Smooth muscle cell (in vitro differentiated cells): ENCODE measurements at regions not wholly inside any gene's neighbourhood (a gene's known extent, or its start where the extent isn't known, plus 50 kb on each side); places are given as distances from the start of the nearest gene placed in this dataset.

Source experiments
- DNase-seq: peaks from one replicate; lab custom pipeline; 2025; ENCODE audit not compliant: unreplicated experiment; lab: John Stamatoyannopoulos, UW
- H2AFZ ChIP-seq: fragments of 200-600 bp; sonication (generic); 2 replicates; pipeline ENCODE4 v1.6.0; 2016; ENCODE audit warnings: antibody characterized with exemption, low read depth, mild to moderate bottlenecking
- H3F3A ChIP-seq: fragments of 200-600 bp; sonication (generic); 2 replicates; pipeline ENCODE4 v1.6.0; 2017; ENCODE audit warnings: antibody characterized with exemption, low read depth
- H3K27ac ChIP-seq: fragments of 200-600 bp; sonication (generic); 2 replicates; pipeline ENCODE4 v1.5.1; 2016; ENCODE audit warnings: low read depth, mild to moderate bottlenecking
- H3K27me3 ChIP-seq: fragments of 200-600 bp; sonication (generic); 2 replicates; pipeline ENCODE4 v1.6.1; 2016; ENCODE audit warnings: low read depth, mild to moderate bottlenecking
- H3K36me3 ChIP-seq: fragments of 200-600 bp; sonication (generic); 2 replicates; pipeline ENCODE4 v1.5.1; 2016; ENCODE audit warnings: low read depth
- H3K4me1 ChIP-seq: fragments of 200-600 bp; sonication (generic); 2 replicates; pipeline ENCODE4 v1.5.1; 2016; ENCODE audit warnings: low read depth
- H3K4me2 ChIP-seq: fragments of 200-600 bp; sonication (generic); 2 replicates; pipeline ENCODE4 v1.6.0; 2016; ENCODE audit warnings: mild to moderate bottlenecking
- H3K4me3 ChIP-seq: fragments of 200-600 bp; sonication (generic); 2 replicates; pipeline ENCODE4 v1.5.1; 2016; ENCODE audit warnings: mild to moderate bottlenecking
- H3K79me2 ChIP-seq: fragments of 200-600 bp; sonication (generic); 2 replicates; pipeline ENCODE4 v1.6.0; 2016; ENCODE audit warnings: low read depth, mild to moderate bottlenecking
- H3K9ac ChIP-seq: fragments of 200-600 bp; sonication (generic); 2 replicates; pipeline ENCODE4 v1.6.0; 2016; ENCODE audit warnings: low read depth
- H3K9me3 ChIP-seq: fragments of 200-600 bp; sonication (generic); replicated peaks from 2 replicates; pipeline ENCODE4 v1.5.1; 2016; ENCODE audit warnings: low read depth
- H4K20me1 ChIP-seq: fragments of 200-600 bp; sonication (generic); 2 replicates; pipeline ENCODE4 v1.6.0; 2016; ENCODE audit warnings: low read depth
- CTCF ChIP-seq: fragments of 200-600 bp; sonication (generic); IDR thresholded peaks from 2 replicates; pipeline ENCODE4 v1.5.1; 2017; ENCODE audit warnings: borderline replicate concordance, mild to moderate bottlenecking, antibody characterized with exemption; ENCODE audit not compliant: insufficient read depth, poor library complexity, severe bottlenecking
- WGBS: methylation state at CpG from one replicate; pipeline ENCODE4 v1.1.7; 2016; ENCODE audit warnings: low lambda C conversion rate; 5-methylcytosine and 5-hydroxymethylcytosine counted together

GRCh38 chr22:48105259-48105658 lies 1342.8 kb downstream of the TBC1D22A start:
- Histone ChIP-seq H3K9me3 (no peaks in the 10 kb centered on the region), H3K4me1 (no peaks in the 10 kb centered on the region), H3F3A (no peaks in the 10 kb centered on the region), H3K27me3 (peaks cover 16% of the 10 kb centered on the region), H3K4me2 (no peak overlapping the region), H3K27ac (no peak overlapping the region), H2AFZ (no peak overlapping the region), H3K79me2 (no peaks in the 10 kb centered on the region), H3K4me3 (no peak overlapping the region), H3K9ac (no peak overlapping the region), H4K20me1 (no peaks in the 10 kb centered on the region), H3K36me3 (no peaks in the 10 kb centered on the region)
- 81% methylated on average over 9 of the region's 9 CpGs for WGBS
- TF ChIP-seq CTCF: no peak
- DNase-seq: no peak

- TF ChIP-seq CTCF: no peak
- H3K36me3 ChIP-seq: no peaks in the 10 kb centered on the region
- H3K79me2 ChIP-seq: no peaks in the 10 kb centered on the region
- H3K4me1 ChIP-seq: no peaks in the 10 kb centered on the region
- no peak for DNase-seq
- no peaks in the 10 kb centered on the region for H3F3A ChIP-seq
- H3K27ac ChIP-seq: no peak overlapping the region
- no peak overlapping the region for H3K4me2 ChIP-seq
- peaks cover 21% of the 10 kb centered on the region for H3K27me3 ChIP-seq
- no peaks in the 10 kb centered on the region for H3K9me3 ChIP-seq
- no peak overlapping the region for H2AFZ ChIP-seq
- H3K9ac ChIP-seq: no peak overlapping the region
- WGBS: 89% methylated on average over 15 of the region's 15 CpGs
- no peak overlapping the region for H3K4me3 ChIP-seq
- H4K20me1 ChIP-seq: no peaks in the 10 kb centered on the region
Observed at GRCh38 chr22:48104766-48105165, 1342.3 kb downstream of the TBC1D22A start.

- Histone ChIP-seq H4K20me1 (no peaks in the 10 kb centered on the region), H3K4me1 (no peaks in the 10 kb centered on the region), H3K9ac (no peak overlapping the region), H3K4me2 (no peak overlapping the region), H3K27ac (no peak overlapping the region), H3F3A (no peaks in the 10 kb centered on the region), H3K9me3 (no peaks in the 10 kb centered on the region), H3K79me2 (no peaks in the 10 kb centered on the region), H2AFZ (no peak overlapping the region), H3K4me3 (no peak overlapping the region), H3K36me3 (no peaks in the 10 kb centered on the region), H3K27me3 (peaks cover 25% of the 10 kb centered on the region)
- DNase-seq: no peak
- TF ChIP-seq CTCF: no peak
- WGBS: 92% methylated on average over 18 of the region's 18 CpGs
Observed at GRCh38 chr22:48104102-48104738, 1341.8 kb downstream of the TBC1D22A start.

GRCh38 chr22:48103126-48103875 lies 1340.9 kb downstream of the TBC1D22A start:
- Histone ChIP-seq H3K4me2 (no peak overlapping the region), H3K4me1 (no peaks in the 10 kb centered on the region), H2AFZ (no peak overlapping the region), H3K9ac (no peak overlapping the region), H3K79me2 (no peaks in the 10 kb centered on the region), H4K20me1 (no peaks in the 10 kb centered on the region), H3K27me3 (peaks cover 29% of the 10 kb centered on the region), H3K9me3 (no peaks in the 10 kb centered on the region), H3F3A (no peaks in the 10 kb centered on the region), H3K36me3 (no peaks in the 10 kb centered on the region), H3K27ac (no peak overlapping the region), H3K4me3 (no peak overlapping the region)
- DNase-seq: no peak
- TF ChIP-seq CTCF: no peak
- 84% methylated on average over 24 of the region's 24 CpGs for whole genome bisulfite sequencing
